ENCODE measurements at regions not wholly inside any gene's neighbourhood (a gene's known extent, or its start where the extent isn't known, plus 50 kb on each side); places are given as distances from the start of the nearest gene placed in this dataset.

DNA sequence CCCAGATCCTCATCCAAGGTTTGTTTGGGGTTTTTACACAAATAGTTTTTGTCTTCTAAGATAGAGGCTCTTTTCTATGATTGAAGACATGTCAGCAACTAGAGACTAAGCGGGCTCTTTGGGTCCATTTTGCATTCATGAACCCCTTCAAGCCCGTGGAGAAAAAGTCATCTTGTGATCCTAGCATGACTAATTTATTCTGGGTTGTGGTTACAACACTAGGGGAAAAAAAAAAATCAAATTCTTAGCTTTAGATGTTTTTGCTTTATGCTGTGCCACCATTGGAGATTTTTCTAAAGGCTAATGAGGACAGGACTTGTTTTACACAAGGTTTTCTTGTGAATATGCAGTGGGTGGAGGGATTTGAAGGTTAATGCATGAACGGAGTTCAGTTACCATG, 440.0 kb downstream of the PCDH7 start:
- no peak for TF ChIP-seq CTCF (IDR thresholded peaks at IDR 0.05)
- no peak for TF ChIP-seq POLR2A (IDR thresholded peaks at IDR 0.05)

All from right lobe of liver (tissue), 4 donors.